HG03139 (cell line): ENCODE measurements at regions not wholly inside any gene's neighbourhood (a gene's known extent, or its start where the extent isn't known, plus 50 kb on each side); places are given as distances from the start of the nearest gene placed in this dataset.

Experiments used
- ATAC-seq: cut with Tn5 transposase; IDR thresholded peaks from one replicate; pipeline ENCODE4 v1.9.1; 2021; ENCODE audit not compliant: unreplicated experiment

DNA sequence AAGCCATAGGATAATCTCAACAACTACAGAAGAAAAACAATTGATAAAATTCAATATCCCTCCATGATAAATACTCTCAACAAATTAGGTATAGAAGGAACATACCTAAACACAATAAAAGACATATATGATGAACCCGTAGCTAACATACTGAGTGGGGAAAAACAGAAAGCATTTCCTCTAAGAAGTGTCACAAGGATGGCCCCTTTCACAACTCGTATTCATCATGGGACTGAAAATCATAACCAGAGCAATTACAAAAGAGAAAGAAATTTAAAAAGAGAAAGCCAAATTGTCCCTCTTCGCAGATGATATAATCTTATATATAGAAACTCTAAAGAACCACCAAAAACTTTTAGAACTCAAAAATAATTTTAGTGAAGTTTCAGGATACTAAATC is 146.3 kb upstream of the RGMB start:
- no peak for ATAC-seq

DNA sequence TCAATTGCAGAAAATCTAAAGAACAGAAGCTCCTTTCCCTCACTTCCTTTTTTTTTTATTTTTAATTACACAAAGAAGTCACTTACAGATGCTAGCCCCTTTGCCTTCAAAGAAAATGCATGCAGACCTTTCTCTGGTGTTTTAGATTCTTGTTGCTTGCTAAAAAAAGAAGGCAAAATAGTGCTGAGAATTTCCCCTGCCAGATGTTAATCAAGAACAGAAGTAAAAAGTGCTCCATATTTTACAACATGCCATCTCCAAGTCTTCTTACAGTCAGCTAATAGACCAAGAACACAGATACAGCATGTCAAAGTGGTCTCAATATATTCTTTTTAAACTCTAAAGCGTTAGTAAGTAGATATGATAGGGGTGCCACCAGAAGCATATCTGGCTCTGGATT is 142.8 kb upstream of the RGMB start:
- no peak for ATAC-seq

DNA sequence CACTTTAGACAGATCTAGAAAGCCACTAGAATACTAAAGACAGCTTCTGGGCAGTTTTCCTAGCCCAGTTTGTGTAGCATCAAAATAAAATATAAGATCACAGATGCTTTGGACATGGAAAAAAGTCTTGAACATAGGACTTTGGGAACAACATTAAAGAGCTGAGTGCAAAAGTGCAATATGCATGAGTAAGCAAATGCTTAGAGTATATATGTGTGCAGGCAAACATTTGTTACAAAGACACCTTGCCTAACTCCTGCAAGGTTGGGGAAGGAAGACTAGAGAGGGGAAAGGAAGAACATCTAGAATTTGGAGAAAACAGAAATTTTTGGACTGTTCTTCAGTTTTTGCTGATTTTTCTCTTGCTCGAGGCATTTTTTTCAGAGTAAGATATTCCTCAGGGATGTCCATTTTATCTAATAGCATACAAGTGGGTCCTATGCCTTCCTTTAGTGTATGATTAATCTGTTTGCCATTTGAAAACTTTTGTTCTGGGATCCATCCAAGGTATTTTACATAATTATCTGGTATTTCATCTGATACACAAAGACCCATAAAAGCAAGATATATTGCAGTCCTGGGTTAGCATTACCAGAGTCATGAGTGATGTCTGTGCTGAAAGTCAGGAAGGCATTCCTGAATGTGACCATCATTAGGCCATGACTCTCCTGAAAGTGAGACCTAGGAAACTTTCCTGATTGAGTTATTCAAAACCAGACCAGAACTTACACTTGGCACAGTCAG is 142.0 kb upstream of the RGMB start:
- no peak for ATAC-seq

DNA sequence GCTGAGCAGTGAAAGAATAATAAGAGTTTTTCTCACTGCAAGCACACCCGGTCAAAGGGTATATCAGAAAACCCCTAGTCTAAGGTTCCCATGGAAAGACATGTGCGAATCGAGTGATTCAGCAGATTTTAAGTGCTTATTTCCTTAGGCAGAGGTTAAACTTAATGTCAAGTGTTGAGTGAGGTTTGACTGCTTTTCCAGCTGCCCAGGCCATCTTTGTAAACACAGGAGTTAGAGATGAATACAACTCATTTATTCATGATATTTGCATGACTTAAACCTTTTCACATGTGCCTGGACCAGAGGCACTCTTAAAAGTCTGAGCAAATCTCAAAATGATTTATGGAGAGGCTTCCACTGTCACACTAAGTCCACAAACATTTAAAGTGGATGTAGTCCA is 137.8 kb upstream of the RGMB start:
- ATAC-seq, result no peak

DNA sequence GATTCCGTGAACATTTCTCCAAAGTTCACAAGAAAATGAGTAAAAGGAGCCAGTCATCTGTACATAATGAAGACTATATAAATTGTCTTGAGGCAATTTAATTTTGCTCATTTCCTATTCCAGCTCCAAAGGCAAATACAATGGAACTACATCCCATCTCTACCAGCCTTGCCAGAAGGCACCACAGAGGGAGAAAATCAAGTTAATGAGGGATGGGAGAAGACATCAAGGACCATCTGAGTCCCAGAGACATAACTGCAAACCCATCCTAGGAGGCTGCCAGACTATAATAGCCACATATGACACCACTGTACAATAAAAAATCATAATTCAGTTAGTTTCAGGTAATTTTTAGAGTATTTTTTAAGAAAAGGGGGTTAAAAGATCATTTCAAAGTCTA is 136.3 kb upstream of the RGMB start:
- ATAC-seq, result no peak

DNA sequence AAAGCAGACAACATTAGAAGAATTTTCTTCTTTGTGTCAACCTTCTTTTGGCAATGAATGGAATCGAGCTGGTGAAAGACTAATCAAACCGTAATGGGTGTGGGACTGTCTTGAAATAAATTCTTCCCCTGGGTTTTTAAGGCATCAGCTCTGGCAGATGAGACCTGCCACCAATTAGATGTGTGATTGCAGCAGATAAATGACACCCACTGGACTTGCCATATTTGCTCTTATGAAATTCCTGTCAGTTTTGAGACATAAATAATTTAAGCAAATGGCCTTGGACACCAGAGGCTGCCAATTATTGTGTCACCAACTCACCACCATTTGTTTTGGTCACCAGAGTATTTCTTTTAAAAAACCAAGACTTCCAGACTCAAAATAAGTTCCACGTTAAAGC is 135.9 kb upstream of the RGMB start:
- ATAC-seq, result no peak

DNA sequence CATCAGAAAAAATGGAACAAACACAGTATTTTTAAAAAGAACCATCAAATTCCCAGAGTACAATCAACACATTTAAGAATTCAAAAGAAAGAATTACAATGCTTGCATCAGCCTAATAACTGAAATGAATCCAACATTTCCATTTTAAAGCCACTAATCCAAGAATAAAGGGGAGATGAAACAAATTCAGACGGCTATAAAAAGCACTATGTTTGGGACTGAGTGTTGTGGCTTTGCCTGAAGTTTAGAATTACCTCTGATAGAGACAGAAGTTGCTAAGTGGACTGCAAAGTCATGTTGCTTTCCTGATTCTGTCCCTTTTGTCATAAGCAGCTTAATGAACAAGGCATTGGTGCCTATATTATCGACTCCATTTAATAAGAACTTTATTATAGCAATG is 135.4 kb upstream of the RGMB start:
- ATAC-seq, result no peak

DNA sequence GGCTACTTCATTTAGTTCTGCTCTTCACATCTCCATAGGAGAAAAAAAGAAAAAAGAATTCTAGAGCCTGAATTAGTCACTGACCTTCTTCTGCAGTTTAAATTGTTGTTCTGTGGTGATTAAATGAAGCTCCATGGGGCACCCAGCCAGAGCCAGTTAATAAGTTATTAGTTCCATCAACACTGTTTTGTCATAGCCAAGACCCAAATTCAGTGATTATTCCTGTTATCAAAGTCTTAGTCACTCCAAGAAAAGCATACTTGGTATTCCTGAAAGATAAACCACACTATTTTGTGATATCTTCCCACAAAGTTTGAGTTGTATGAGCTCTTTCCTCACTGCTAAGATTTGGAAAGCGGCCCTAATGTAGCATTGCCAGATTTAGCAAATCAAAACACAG is 134.8 kb upstream of the RGMB start:
- no peak for ATAC-seq

DNA sequence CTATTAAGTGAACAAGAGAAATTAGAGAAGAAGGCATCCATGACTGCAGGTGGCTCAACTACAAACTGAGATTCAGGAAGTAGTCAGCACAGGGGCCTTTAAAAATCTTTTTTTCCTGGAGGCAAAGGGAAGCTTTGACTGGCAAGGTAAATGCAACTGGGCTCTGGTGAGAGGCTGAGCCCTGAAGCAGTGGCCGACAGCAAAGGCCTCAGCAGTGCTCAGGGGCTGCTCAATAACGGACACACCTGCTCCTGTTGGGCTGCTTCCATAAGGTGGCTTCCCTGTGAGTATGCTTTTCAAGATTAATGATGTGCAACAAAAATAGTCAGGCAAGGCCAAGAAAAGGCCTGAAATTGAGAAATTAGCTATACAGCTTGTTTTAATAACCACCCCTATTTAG is 134.2 kb upstream of the RGMB start:
- ATAC-seq, result no peak

DNA sequence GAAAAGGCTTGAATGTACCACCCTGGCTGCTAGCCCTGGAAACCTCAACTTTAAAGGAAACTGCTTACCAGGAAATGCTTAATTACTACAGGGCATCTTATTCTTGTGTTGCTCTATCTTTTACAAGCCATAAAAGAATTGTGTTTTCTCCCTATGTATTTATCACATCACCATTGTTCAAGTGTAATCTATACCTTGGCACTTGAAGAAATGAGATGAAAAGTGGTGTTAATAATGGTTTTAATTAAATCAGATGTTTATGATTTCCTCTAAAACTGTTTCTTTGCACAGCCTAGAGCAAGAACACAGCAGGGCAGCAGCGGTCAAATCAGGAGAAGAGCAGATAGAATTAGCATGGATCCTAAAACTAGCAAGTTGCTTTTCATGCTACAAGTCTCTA is 131.8 kb upstream of the RGMB start:
- ATAC-seq, result no peak

DNA sequence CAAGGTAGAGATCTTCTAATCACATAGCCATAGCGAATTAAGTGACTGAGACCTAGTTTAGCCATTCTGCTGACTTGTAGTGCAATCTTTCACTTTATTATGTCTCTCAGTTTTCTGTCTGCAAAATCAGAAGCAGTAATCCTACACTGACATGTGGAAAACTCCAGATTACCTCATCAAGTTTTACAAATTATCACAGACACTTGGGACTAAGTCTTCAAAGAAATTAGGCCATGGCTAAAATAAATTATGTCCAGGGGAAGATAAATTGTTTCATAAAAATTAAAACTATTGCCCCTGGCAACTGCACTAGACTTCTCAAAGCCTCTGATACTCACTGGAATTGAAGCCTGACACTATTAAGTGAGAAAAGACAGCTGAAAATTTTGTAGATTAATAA is 129.9 kb upstream of the RGMB start:
- ATAC-seq, result no peak

DNA sequence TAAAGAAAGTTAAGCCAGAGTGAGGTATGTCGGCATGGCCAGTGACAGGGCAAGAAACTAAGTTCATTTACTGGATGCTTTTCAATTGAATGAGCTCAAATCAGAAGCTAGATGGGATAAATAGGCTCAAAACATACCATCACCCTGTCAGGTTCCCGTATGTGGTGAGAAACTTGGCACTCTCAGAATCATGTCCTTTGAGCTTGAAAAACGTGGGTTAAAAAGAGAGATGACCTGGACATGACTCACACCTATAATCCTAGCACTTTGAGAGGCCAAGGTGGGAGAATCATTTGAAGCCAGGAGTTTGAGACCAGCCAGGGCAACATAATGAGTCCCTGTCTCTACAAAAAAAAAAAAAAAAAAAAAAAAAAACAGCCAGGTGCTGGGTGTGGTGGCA is 121.7 kb upstream of the RGMB start:
- no peak for ATAC-seq

DNA sequence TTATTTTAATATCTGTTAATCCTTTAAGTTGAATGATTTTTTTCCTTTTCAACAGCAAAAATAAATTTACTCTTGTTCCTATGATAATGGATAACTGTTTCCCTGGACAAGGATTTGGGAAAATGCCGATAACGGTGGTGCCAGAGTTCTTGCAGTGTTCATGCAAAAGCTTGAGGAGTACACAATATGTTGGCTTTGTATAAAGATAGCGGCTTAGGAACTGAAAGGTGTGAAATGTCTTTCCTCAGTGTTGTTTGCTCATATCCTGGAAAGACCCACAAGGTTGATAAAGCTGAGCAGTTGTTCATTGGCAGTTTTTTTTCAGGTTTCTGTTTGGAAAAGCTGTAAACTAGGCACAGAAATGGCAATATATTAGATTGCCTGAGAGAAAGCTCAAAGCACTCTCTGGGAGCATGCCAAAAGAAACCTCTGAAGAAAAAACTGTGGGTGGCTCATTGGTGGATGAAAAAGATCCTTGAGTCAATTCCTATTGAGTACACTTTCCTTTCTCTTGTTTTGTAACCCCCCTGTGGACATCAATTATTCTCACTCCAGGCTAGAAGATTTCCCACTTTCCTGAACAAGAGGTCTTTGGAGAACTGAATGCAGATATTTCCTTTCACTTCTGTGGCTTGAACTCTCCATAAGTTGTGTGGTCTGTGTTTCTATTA is 117.2 kb upstream of the RGMB start:
- ATAC-seq, result no peak

DNA sequence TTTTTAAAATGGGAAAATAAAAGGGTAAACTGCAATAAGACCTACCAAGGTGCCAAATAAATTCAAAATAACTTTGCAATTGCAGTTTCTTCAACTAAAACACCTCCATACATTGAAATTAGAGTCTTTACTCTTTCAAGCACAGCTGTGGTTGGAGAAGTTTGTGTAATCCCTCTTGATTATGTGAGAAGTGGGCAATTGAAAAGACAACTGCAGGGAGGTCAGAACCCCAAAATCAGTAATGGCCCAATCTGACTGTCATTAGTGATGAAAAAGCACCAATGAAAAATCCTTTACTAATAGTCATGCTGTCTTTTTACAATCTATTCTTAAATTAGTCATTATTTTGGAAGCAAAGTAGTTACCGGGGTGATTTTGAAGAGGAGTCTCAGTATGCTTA is 116.7 kb upstream of the RGMB start:
- ATAC-seq, result no peak

DNA sequence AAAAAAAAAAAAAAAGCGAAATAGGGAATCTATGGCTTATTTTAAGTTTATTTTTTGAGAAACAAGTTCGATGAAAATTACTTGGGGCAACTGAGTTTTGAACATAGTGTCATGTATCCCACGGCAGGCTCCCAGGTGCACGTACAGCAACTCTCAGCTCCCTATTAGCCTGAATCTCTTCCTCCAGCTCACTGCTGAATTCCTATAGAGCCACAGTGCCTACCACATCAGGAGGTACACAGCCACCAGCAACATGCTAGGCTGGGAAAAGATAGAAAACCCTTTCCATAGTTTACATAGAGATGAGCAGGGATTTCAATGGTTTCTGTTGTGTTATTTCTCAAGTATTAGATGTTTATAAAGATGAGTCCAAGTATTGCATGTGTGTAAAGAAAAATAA is 115.9 kb upstream of the RGMB start:
- ATAC-seq, result no peak

DNA sequence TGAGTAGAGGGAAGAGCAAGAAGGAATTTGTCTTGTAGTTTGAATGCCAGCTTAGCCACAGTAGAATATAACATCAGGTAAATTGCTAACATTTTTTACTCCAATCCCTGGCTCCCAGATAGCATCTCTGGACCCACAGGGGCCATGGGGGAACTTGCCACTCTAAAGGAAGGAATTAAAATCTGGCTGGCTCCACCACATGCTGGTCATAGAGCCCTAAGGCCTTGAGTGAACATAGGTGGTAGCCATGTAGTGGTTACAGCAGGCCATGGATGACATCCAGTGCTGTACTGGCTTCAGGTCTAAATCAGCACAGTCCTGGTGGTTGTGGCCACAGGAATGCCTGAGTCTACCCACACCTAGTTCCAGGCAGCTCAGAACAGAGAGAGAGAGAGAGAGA is 109.9 kb upstream of the RGMB start:
- ATAC-seq, result no peak

DNA sequence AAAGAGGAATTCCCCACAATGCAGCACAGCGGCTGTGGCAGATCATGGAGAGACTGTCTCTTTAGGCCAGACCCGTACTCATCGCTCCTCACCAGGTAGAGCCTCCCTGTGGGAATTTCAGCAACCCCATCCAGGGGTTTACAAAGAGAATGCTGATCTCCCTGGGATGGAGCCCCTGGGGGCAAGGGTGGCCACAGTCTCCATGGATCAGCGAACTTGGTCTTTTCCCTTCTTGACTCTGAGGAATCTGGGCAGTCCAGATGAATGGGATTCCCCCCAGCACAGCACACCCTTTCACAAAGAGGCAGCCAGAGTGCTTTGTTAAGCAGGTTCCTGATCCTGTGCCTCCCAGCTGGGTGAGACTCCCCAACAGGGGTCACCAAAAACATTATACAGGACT is 108.7 kb upstream of the RGMB start:
- no peak for ATAC-seq

DNA sequence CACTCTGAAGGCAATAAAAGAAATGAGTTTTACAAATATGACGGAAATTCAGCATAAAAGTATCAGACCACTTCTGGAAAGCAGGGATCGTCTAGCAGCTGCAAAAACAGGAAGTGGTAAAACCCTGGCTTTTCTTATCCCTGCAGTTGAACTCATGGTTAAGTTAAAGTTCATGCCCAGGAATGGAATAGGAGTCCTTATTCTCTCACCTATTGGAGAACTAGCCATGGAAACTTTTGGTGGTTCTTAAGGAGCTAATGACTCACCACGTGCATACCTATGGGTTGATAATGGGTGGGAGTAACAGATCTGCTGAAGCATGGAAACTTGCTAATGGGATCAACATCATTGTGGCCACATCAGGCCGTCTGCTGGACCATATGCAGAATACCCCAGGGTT is 93.5 kb upstream of the RGMB start:
- no peak for ATAC-seq

DNA sequence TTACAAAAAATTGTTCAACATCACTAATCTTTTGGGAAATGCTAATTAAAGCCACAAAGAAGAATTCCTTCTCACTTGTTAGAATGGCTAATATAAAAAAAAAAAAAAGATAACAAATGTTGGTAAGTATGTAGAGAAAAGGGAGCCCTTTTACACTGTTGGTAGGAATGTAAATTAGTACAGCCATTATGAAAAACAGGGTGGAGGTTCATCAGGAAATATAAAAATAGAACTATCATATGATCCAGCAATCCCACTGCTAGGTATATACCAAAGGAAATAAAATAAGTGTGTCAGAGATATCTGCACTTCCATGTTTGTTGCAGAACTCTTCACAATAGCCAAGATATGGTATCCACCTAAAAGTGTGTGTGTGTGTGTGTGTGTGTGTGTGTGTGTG is 83.5 kb upstream of the RGMB start:
- no peak for ATAC-seq

DNA sequence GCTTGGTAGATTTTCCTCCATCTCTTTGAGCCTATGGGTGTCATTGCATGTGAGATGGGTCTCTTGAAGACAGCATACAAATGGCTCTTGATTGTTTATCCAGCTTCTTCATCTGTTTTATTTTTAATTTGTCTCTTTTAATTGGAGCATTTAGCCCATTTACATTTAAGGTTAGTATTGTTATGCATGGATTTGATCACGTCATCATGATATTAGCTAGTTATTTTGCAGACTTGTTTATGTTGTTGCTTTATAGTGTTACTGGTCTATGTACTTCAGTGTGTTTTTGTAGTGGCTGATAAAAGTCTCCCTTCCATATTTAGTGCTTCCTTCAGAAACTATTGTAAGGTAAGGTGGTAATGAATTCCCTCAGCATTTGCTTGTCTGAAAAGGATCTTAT is 78.6 kb upstream of the RGMB start:
- ATAC-seq, result no peak

DNA sequence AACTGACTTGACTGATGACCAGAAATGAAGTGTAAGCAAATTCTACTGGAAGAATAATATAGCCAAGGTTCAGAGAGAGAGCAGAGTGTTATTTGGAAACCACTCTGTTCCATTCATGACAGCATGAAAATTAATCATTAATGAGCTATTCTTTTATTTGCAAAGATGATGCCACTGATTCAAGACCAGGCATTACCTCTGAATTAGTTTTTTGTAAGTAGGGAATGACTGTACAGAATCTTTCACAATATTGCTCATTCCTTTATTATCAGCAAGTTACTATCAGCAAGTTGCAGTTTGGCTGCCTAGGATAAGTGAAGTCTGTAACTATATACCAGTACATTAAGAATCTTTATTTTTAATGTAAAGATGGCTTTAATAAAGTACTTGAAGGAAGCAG is 75.1 kb upstream of the RGMB start:
- ATAC-seq, result no peak

DNA sequence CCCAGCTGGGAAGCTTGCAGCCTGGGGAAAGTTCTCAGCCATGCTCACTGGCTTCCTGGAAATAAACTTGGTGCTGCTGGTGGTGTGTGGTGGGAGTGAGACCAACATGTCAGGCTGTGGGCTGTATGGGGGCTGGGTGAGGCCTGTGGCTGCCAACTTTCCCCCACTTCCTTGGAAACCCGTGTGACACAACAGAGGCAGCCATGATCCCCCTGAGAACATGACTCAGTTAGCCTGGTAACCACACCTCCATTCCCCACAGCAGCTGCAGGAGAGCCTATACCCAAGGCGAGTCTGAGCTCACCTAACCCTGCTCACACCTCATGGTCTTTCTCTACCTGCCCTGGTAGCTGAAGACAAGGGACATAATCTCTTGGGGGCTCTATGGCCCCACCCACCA is 72.7 kb upstream of the RGMB start:
- ATAC-seq, result no peak

DNA sequence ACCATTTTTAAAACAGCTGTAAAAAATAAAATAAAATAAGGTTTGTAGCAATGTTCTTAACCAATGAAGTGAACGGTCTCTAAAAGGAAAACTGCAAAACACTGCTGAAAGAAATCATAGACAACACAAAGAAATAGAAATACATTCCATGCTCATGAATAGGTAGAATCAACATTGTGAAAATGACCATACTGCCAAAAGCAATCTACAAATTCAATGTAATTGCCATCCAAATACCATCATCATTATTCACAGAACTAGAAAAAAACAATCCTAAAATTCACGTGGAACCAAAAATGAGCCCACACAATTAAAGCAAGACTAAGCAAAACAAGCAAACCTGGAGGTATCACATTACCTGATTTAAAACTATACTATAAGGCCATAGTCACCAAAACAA is 67.6 kb upstream of the RGMB start:
- no peak for ATAC-seq
